ENCODE measurements at regions not wholly inside any gene's neighbourhood (a gene's known extent, or its start where the extent isn't known, plus 50 kb on each side); places are given as distances from the start of the nearest gene placed in this dataset.
"Not testable (repeated sequence)": the region's sequence is repeated elsewhere in the genome, so short reads cannot be mapped to it uniquely, and the experiment has no call there.

- no peak for DNase-seq
These were observed 395.4 kb downstream of the ZNF804A start for GRCh38 chr2:184993746-184994145.

- no peak for DNase-seq
These were observed 408.2 kb downstream of the ZNF804A start for GRCh38 chr2:185006481-185006880.

GRCh38 chr2:185012643-185013042 lies 414.3 kb downstream of the ZNF804A start:
- DNase-seq, result no peak

GRCh38 chr2:185014076-185014475 lies 415.7 kb downstream of the ZNF804A start:
- DNase-seq, result no peak

- not testable (repeated sequence) for DNase-seq
These were observed 427.6 kb downstream of the ZNF804A start for GRCh38 chr2:185025891-185026290.

- DNase-seq, result no peak
These were observed 437.6 kb downstream of the ZNF804A start for GRCh38 chr2:185035906-185036305.

- DNase-seq, result no peak
These were observed 446.1 kb downstream of the ZNF804A start for GRCh38 chr2:185044323-185044874.

- DNase-seq, result no peak
These were observed 452.5 kb downstream of the ZNF804A start for GRCh38 chr2:185050804-185051203.

- DNase-seq, result no peak
These were observed 465.4 kb downstream of the ZNF804A start for GRCh38 chr2:185063761-185064160.

- DNase-seq, result no peak
These were observed 467.8 kb downstream of the ZNF804A start for GRCh38 chr2:185066128-185066527.

GRCh38 chr2:185069107-185069506 lies 470.8 kb downstream of the ZNF804A start:
- no peak for DNase-seq

GRCh38 chr2:185074156-185074555 lies 475.8 kb downstream of the ZNF804A start:
- no peak for DNase-seq

GRCh38 chr2:185082749-185083148 lies 484.4 kb downstream of the ZNF804A start:
- DNase-seq, result no peak

- no peak for DNase-seq
These were observed 510.3 kb downstream of the ZNF804A start for GRCh38 chr2:185108588-185108987.

- no peak for DNase-seq
These were observed 529.1 kb downstream of the ZNF804A start for GRCh38 chr2:185127412-185127811.

GRCh38 chr2:185128346-185128745 lies 530.0 kb downstream of the ZNF804A start:
- no peak for DNase-seq

- no peak for DNase-seq
These were observed 530.7 kb downstream of the ZNF804A start for GRCh38 chr2:185128996-185129395.

GRCh38 chr2:185130685-185131084 lies 532.4 kb downstream of the ZNF804A start:
- DNase-seq, result no peak

- DNase-seq, result no peak
These were observed 534.2 kb downstream of the ZNF804A start for GRCh38 chr2:185132501-185133041.

GRCh38 chr2:185137700-185138099 lies 539.4 kb downstream of the ZNF804A start:
- DNase-seq, result no peak

- DNase-seq, result no peak
These were observed 544.3 kb downstream of the ZNF804A start for GRCh38 chr2:185142677-185143076.

GRCh38 chr2:185144159-185144919 lies 546.0 kb downstream of the ZNF804A start:
- no peak for DNase-seq

GRCh38 chr2:185145316-185146121 lies 547.2 kb downstream of the ZNF804A start:
- DNase-seq, result no peak

GRCh38 chr2:185147361-185147760 lies 549.0 kb downstream of the ZNF804A start:
- no peak for DNase-seq

All from stimulated activated CD4-positive, alpha-beta T cell treated with anti-CD3 and anti-CD28 coated beads, Interleukin-4, amount 100 ng/mL, for 1 hour (primary cell).